HG02798 (cell line): ENCODE measurements at regions not wholly inside any gene's neighbourhood (a gene's known extent, or its start where the extent isn't known, plus 50 kb on each side); places are given as distances from the start of the nearest gene placed in this dataset.
"Not testable (repeated sequence)": the region's sequence is repeated elsewhere in the genome, so short reads cannot be mapped to it uniquely, and the experiment has no call there.

Experiments
- ATAC-seq: cut with Tn5 transposase; IDR thresholded peaks from one replicate; pipeline ENCODE4 v1.9.1; 2021; ENCODE audit warnings: mild to moderate bottlenecking; ENCODE audit not compliant: unreplicated experiment, poor library complexity

DNA sequence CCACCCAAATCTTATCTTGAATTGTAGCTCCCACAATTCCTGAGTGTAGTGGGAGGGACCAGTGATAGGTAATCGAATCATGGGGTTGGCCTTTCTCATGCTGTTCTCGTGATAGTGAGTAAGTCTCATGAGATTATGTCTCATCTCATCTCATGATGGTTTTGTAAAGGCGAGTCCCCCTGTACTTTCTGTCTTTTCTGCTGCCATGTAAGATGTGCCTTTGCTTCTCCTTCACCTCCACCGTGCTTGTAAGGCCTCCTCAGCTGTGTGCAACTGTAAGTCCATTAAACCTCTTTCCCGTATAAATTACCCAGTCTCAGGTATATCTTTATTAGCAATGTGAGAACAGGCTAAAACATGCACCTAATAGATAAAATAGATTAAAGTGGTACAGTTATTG lies 756.4 kb upstream of the SLITRK5 start:
- no peak for ATAC-seq

DNA sequence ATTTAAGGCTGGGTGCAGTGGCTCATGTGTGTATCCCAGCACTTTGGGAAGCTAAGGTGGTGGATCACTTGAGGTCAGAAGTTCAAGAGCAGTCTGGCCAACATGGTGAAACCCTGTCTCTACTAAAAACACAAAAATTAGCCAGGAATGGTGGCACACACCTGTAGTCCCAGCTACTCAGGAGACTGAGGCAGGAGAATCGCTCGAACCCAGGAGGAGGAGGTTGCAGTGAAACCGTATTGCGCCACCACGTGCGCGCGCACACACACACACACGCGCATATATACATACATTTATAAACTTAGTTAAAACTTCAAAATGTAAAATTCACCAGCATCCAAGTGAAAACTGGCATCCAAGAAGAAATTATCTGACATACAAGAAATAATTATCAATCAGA lies 753.7 kb upstream of the SLITRK5 start:
- not testable (repeated sequence) for ATAC-seq

DNA sequence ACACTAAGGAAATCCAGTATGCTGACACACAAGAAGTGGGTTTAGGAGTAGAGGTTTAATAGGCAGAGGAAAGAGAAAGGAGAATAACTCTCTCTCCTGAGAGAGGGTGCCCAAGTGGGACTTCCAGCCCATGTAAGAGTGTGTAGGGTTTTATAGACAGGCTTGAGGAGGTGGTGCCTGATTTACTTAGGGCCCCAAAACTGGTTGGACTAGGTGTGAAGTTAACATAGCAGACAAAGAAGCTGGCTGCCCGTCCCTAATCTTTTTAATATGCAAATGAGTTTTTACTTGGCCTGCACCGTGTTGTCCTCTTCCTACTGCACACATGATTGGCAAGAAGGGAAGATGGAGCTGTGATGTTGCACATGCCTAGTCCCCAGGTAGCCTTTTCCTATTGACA lies 752.5 kb upstream of the SLITRK5 start:
- ATAC-seq, result no peak

DNA sequence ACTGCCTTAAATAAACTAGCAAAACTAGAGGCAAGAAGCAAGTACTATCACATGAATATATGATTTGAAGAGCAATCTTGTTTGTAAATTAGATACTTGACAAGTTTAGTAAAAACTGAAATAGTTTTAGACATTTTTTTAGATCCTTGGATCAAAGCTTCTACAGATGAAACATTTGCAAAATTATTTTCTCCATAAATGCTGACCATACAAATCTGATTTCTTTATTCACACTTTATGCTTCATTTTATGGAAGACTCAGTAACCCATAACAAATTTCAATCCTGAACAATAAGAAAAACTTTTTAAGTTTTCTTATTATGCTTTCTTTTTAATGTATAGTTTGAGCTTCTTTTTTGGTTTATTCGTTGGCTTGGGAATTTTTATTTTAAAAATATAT lies 750.2 kb upstream of the SLITRK5 start:
- no peak for ATAC-seq

DNA sequence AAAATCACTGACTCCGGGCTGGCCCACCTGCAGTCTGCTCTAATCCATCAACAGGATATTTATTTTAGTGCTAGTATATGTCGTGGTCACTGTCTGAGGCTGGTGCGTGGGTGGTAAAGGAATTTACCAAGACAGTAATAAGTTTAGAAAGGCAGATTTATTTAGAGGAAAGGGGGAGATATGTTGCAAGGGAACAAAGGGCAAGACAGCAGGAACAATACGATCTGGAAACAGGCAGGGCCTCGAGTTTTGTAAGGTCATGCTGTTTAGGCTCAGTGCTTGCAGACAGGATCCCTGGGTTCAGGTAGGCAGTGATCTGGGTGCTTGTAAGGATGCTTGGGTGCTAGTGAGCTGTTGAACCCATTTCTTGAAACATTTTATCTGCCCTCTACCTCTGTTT lies 748.2 kb upstream of the SLITRK5 start:
- no peak for ATAC-seq

DNA sequence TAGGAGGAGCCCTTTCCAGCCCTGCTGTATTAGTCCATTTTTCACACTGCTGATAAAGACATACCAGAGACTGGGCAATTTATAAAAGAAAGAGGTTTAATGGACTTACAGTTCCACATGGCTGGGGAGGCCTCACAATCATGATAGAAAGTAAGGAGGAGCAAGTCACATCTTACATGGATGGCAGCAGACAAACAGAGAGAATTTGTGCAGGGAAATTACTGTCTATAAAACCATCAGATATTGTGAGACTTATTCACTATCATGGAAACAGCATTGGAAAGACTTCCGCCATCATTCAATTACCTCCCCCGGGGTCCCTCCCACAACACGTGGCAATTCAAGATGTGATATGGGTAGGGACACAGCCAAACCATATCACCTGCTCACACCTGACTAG lies 744.3 kb upstream of the SLITRK5 start:
- ATAC-seq, result not testable (repeated sequence)

DNA sequence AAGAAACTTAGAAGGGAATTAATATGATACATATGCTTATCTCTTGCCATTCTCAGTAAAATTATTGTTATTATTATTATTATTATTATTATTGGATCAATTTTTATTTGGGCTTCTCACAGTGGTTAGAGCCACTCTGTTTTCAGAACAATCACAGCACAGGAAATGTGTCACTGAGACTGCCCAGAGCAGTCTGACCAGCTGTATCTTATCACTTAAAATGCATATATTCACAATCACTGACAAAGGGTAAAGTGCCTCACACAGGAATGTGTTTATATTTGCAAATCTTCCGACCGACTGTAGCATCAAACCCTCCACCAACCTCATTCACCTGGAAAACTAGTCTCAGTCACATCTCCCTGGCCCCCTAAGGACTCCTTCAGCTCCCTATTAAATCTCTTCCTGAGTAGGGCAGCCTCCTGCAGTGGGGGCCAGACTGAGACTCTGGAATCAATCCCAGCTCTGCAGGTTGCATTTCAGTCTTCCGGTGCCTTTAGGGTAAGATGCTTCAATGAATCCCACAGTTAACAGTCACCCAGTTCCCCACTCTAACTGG lies 738.3 kb upstream of the SLITRK5 start:
- no peak for ATAC-seq

DNA sequence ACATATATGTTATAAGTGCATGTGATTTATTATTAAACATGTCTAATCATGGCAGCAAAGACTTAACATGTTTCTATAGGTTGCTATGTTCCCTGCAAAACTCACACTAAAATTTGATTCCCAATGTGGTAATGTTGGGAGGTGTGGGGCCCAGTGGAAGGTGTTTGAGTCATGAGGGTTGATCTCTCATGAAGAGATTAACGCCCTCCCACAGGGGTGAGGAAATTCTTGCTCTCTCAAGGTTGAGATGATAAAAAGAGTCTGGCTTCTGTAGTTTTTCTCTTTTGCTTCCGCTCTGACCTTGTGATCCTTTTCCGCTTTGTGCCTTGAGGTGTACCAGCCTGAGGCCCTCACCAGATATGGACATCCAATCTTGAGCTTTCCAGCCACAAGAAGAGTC lies 737.5 kb upstream of the SLITRK5 start:
- no peak for ATAC-seq

DNA sequence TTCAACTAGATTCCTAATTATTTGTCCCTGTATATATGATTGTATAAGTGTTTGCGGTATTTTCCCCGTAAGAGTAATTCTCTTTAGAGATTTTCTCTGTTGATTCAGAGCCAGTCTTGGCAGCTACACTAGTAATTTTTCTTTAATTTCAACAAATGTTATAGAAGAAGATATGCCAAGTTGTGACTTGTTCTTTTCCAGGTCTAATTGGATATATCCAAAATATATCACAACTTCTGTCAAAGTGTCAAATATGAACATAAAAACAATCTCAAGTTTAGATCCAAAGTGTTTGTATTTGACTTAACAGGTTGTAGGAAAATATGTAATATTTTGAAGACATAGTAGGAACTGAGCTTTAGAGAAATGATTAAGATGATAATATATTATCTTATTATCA lies 733.9 kb upstream of the SLITRK5 start:
- no peak for ATAC-seq

DNA sequence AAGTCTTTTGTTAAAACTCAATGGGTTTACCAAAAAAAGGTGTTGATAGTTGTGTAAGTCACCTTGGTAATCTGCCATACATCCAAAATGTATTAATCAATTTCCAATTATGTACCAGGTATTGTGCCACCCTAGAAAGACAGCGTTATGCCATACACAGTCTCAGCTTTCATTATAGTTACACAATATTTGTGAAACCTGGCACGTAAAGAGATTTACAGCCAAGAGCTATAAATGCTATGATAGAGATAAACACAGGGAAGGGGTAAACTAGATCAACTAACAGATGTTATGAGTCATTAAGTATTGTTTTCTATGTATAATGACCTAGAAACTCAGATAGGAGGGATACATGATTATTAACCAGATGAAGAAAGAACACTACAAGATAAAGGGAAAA lies 725.6 kb upstream of the SLITRK5 start:
- ATAC-seq, result no peak

DNA sequence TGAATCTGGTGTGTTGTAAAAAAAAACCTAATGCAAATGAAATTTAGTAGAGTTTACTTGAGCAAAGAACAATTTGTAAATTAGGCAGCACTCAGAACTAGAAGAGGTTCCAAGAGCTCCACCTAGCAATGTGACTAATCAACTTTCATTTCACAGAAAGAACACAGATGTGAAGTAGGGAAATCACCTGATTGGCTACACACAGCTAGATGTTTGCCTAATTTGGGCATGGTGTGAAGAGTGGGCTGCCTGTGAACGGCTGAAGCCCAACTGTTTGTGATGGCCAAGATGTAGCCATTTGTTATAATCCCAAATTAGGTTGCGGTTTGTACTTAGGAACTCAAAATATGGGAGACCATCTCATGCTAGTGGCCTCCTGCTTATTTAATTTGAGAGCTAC lies 724.4 kb upstream of the SLITRK5 start:
- no peak for ATAC-seq

DNA sequence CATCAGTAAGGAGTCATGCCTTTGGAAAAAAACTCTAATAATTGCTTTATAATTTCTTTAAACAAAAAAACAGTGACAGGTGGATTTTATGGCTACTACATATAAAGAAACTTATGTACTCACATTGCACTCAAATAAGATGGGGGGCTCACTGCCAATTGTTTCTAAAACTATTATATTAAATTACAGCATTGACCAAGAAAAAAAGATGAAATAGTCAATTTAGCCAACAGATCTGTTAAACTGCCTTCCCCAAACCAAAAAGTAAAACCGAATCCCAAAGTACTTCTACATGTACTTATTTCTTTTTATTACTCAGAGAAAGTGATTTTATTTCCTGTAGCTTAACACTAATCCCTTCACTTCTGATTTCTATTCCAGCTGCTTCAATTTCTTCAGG lies 716.8 kb upstream of the SLITRK5 start:
- ATAC-seq, result no peak

DNA sequence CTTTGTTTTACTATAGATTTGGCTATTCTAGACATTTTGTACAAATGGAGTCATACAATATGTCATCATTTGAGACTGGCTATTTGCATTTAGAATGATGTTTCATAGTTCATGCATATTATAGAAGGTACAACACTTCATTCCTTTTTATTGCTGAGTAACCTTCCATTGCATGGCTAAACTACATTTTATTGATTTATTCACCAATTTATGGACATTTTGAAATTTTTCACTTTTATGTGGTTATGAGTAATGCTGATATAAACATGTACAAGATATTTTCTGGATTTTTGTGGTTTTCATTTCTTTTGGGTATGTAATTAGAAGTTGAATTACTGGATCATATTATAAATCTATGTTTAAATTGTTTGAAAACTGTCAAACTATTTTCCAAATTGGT lies 710.3 kb upstream of the SLITRK5 start:
- no peak for ATAC-seq

DNA sequence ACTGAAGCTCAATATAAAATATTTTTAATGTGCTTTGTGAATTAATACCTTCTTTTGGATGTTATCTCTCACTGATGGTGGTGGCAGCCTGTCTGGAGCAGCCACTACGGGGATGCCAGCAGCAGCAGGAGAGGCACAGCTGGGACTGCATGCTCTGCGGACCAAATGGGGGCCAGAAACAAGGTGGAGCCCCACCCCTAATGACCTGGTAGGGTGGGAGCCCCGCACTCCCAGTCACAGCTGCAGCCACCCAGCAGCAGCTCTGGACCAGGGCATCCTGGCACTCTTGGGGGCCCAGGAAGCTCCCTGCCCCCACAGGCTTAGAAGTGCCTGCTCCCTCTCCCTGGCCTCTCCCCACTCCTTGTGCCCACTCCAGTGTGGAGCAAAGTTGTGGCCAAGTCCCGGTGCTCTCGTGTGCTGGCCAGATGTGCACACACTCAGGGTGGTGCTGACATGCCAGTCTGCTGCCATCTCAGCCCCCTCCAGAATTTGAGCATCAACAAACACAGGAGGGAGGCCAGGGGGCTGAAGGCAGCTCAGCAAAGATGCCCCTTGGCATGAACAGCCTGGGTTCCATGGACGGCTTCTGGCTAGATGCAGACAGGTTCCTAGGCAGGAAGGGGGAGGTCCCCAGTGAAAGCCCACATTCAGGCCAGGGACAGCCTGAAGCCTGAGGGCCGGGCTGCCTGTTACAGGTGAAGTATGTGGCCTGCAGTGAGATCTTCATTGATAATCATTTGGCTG lies 696.7 kb upstream of the SLITRK5 start:
- no peak for ATAC-seq

DNA sequence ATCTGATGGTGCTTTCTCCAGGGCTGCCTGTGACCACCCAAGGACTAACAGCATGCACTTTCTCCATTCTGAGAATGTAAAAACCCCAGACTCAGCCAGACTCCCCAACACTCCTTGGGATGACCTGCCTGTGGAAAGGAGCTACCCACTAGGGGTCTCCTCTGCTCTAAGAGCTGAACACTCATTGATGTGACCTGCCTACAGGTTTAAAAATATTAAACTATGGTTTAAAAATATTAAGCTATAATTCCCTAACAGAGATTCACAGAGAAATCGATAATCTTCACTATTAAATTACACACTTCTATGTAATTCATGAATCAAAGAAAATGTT lies 696.2 kb upstream of the SLITRK5 start:
- ATAC-seq, result no peak

DNA sequence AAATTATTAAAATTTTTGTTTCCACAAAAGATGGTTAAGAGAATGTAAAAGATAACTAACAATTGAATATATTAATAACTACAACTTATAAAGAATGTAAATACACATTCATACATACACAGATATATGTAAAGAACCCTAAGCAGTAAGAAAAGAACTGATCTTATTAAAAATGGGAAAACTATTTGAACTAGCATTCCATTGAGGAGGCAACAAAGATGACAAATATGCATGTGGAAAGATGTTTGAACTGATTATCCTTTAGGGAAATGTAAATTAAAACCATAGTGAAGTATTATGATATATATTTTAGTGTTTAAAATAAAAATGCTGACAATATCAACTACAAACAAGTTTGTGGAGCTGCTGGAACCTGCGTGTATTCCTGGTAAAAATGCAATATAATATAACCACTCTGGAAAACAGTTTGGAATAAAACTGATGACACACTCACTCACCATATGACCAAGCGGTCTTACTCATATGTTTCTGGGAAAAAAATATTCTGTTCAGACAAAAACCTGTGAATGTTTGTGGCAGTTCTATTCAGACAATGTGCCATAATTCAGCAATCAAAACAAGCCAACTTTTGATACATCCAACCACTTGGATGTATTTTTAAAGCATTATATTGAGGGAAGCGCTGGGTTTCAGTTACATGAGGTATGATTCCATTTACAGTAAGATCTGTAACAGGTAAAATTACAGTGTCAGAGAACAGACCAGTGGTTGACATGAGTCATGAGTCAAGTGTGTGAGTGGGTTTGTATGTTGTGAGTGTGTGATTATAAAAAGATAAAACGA lies 694.4 kb upstream of the SLITRK5 start:
- ATAC-seq, result no peak

DNA sequence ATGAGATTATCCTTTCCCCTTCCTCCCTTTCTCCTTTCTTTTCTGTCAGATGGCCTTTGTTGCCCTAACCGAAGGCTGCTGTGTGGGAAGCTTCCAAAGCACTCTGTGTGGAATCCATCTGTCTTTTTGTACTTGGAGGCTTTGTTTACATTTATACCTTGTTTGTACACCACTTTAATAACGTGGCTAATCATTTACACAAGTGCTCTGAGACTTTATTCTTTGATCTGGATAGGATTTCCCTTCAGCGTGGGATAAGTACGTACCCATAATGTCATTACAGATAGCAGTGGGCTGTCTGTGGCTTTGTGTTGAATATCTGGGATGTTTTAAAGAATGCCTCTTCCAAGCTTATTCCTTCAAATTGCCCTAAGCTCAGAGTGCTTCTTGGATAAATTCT lies 684.7 kb upstream of the SLITRK5 start:
- ATAC-seq, result no peak

DNA sequence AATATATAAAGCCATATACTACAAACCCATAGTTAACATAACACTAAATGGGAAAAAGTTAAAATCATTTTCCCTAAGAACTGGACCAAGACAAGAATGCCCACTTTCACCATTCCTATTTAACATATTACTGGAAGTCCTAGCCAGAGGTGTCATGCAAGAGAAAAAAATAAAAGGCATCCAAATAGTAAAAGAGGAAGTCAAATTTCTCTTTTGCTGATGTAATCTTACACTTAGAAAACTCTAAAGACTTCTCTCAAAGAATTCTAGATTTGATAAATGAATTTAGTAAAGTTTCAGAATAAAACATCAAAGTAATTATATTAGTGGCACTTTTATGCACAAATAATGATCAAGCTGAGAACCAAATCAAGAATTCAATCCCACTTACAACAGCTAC lies 678.9 kb upstream of the SLITRK5 start:
- no peak for ATAC-seq

DNA sequence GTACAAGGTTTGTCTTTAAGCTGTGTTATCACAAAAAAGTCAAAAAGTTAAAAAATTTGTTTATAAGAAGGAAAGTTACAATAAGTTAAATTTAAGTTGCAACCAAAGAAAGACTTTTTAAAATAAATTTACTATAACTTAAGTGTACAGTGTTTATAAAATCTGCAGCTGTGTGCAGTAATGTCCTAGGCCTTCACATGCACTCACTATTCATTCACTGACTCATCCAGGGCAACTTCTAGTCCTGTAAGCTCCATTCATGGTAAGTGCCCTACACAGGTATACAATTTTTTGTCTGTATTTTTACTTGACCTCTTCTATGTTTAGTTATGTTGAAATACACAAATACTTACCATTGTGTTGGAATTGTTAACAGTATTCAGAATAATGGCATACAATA lies 667.9 kb upstream of the SLITRK5 start:
- ATAC-seq, result no peak

DNA sequence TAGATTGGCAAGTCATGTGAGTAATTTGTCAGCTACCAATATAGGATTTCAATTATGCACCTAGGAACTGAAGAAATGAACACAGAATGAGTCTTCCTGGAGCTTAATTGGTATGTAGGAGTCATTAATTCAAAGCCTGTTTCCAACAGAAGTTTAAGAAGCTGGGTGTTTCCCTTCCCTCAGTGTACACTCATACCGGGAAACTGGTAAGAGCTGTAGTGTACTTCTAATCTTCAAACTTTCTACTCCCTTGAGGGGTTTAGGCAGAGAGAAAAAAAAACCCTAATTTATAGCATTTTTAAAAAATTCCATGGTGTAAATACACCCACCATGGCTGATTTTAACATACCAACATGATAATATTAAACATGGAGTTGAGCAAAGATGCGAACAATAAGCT lies 665.7 kb upstream of the SLITRK5 start:
- ATAC-seq, result no peak

DNA sequence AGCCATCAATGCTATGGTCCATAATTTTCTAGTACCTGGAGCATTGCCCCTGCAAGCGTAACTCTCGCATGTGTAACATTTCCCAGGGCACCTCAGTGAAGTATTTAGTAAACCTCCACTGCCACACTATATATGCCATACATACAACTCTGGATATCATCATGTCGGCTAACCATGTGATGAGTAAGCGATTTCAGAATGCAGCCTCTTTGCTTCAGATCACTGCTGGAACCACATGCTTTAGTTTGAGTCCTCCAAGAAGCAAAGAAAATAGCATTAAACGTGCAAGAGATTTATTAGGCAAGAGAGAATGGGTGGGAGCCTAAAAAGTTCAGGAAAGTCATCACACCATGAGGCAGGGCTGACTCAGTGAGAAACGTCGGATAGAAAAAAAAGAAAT lies 635.6 kb upstream of the SLITRK5 start:
- ATAC-seq, result no peak

DNA sequence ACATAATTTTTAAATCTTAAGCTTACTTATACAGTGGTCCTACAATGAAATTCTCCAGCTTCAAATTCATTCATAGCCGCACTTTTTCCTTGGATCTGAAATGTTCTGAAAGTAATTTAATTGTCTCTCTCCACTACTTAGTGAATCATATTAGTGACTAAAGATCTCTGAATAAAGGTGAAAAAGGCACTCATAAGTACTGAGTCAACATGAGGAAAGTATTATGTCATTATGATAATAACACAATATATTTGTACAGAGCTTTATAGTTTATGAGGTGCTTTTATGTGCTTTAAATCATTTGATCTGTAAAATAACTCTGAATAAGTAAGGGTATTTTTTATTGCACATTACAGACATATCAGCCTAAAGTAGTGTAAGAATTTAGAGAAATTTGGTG lies 628.2 kb upstream of the SLITRK5 start:
- no peak for ATAC-seq
